SJSA1 (cell line): ENCODE measurements at regions not wholly inside any gene's neighbourhood (a gene's known extent, or its start where the extent isn't known, plus 50 kb on each side); places are given as distances from the start of the nearest gene placed in this dataset.

Source experiments
- DNase-seq, 2 experiments: peaks; one replicate each; pipeline ENCODE4 v3.0.0-alpha.2; 2015 to 2020; ENCODE audit warnings: low spot score in 2 of 2, low read depth in 1 of 2
- H3K27ac ChIP-seq: fragments of 250-450 bp; sonication (Bioruptor Pico); 2 replicates; pipeline ENCODE4 v1.5.1; 2020; ENCODE audit warnings: mild to moderate bottlenecking, moderate library complexity
- H3K27me3 ChIP-seq: fragments of 250-450 bp; sonication (Bioruptor Pico); replicated peaks from 2 replicates; pipeline ENCODE4 v1.5.1; 2020; ENCODE audit warnings: mild to moderate bottlenecking, moderate library complexity
- H3K36me3 ChIP-seq: fragments of 250-450 bp; sonication (Bioruptor Pico); 2 replicates; pipeline ENCODE4 v1.5.1; 2020; ENCODE audit warnings: mild to moderate bottlenecking
- H3K4me1 ChIP-seq: fragments of 250-450 bp; sonication (Bioruptor Pico); replicated peaks from 2 replicates; pipeline ENCODE4 v1.6.1; 2021; ENCODE audit warnings: mild to moderate bottlenecking
- H3K4me3 ChIP-seq: fragments of 250-450 bp; sonication (Bioruptor Pico); 2 replicates; pipeline ENCODE4 v1.5.1; 2020; ENCODE audit warnings: mild to moderate bottlenecking
- H3K9me3 ChIP-seq: fragments of 250-450 bp; sonication (Bioruptor Pico); replicated peaks from 2 replicates; pipeline ENCODE4 v1.5.1; 2020; ENCODE audit warnings: mild to moderate bottlenecking

DNA sequence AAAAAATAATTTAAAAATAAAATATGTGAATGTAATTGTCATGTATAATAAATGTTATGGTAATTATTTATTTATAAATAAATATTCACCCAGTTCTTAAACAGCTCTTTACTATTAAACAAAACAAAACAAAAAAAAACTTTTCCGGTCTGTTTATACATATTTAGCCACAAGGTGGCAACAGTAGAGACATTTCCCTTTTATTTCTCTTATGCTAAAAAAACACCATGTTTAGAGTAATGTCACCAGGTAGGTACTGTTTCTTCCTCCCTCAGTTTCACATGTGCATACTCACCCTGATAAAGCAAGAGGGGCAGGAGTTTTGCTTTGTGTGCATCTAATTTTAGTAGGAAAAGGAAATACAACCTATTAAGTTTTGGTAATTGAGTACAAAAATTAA, 610.4 kb upstream of the IMPG1 start:
- Histone ChIP-seq H3K36me3 (no peaks in the 10 kb centered on the region), H3K4me3 (no peak overlapping the region), H3K4me1 (no peaks in the 10 kb centered on the region), H3K27me3 (no peaks in the 10 kb centered on the region), H3K27ac (no peak overlapping the region), H3K9me3 (no peaks in the 10 kb centered on the region)
- peak in 1 of 2 experiments; percentile 4 for DNase-seq

DNA sequence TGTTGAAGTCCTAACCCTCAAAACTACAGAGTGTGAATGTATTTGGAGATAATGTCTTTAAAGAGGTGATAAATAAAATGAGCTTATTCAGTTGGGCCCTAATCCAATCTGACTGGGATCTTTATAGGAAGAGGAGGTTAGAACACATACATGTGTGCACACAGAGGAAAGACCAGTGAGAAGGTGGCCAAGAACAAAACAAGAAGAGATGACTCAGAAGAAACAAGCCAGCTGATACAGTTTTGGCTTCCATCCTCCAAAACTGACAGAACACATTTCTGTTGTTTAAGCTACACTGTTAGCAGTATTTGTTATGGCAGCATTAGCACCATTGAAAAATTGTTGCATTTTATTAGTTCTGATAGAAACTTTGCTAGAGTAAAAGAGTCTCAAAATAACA, 609.3 kb upstream of the IMPG1 start:
- Histone ChIP-seq H3K36me3 (no peaks in the 10 kb centered on the region), H3K4me1 (no peaks in the 10 kb centered on the region), H3K27ac (no peak overlapping the region), H3K27me3 (no peaks in the 10 kb centered on the region), H3K4me3 (no peak overlapping the region), H3K9me3 (no peaks in the 10 kb centered on the region)
- no peak for DNase-seq

DNA sequence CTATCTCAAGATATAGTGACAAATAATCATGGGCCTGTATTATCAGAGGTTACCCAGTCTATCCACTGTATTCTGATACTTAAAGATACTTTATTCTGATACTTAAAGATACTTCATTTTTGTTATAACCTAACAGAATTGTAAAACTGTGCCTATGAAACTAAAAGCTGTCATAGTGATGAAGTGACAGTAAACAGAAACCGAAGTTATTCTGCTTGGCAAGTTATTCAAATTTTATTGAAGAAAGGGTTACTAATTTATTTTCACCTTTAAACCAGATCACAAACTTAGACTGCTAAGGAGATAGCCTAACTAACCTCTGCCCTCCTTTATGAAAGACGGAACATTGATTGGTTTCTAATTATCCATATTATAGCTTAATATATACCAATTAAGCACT, 604.6 kb upstream of the IMPG1 start:
- no peak for DNase-seq

DNA sequence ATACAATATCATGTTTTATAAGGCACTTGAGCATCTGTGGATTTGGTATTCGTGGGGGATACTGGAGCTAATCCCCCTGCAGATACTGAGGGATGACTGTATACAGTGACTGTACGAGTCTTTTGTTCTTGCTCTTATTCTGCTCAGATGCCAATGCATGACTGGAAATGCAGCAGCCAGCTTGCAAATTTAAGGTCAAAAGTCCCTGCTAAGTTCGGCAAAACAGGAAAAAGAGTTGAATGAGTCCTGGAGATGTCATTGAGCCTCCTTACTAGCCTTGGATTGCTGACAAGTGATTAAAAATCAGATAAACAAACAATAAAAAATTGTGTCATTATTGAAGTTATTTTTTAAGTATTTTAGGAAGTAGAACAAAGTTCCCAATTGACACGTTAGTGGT, 599.3 kb upstream of the IMPG1 start:
- Histone ChIP-seq H3K4me3 (no peak overlapping the region), H3K27ac (no peak overlapping the region), H3K27me3 (no peaks in the 10 kb centered on the region), H3K9me3 (no peaks in the 10 kb centered on the region), H3K36me3 (no peaks in the 10 kb centered on the region), H3K4me1 (no peaks in the 10 kb centered on the region)
- DNase-seq: no peak

More for the DNA sequence above, 604.6 kb upstream of the IMPG1 start:
- no peaks in the 10 kb centered on the region for H3K4me1 ChIP-seq
- no peaks in the 10 kb centered on the region for H3K36me3 ChIP-seq
- no peak overlapping the region for H3K27ac ChIP-seq
- H3K27me3 ChIP-seq: no peaks in the 10 kb centered on the region
- no peaks in the 10 kb centered on the region for H3K9me3 ChIP-seq
- no peak overlapping the region for H3K4me3 ChIP-seq

DNA sequence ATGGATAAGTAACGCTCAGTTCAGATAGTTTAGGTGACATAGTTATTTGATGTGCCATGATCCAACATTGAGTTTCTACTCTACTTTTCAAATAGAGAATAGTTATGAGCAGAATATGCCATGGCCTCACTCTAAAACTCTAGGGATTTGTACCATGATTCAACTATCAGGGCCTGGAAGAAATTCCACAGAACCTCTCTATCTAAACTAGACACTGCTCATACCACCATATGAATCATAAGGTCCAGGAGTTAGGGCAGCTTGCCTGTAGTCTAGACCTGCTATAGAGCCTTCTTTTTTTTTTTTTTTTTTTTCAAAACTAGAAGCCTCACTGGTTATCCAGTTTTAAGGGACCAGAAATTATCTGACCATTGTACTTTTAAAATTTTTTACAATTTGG, 571.8 kb upstream of the IMPG1 start:
- H3K27me3 ChIP-seq: no peaks in the 10 kb centered on the region
- DNase-seq: no peak

DNA sequence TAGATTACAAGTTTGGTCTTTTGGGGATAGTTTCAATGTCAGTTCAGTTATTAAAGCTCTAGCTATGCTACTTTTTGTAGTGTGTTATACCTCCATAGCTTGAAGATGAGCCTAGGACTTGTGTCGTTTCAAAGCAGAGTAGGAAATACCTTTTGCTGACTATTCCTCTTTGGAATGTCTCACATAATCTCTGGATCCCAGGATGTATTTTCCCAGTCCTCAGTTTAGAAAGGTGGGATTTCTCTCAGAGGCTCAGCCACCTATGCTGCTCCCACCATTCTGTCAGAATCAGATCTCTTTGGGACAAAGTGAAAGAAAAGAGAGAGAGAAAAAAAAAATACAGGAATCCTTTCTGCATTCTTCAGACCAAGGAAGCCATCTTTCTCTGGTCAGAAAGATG, 567.5 kb upstream of the IMPG1 start:
- Histone ChIP-seq H3K27ac (no peak overlapping the region), H3K36me3 (no peaks in the 10 kb centered on the region), H3K4me1 (no peaks in the 10 kb centered on the region), H3K4me3 (no peak overlapping the region), H3K9me3 (no peaks in the 10 kb centered on the region), H3K27me3 (no peaks in the 10 kb centered on the region)
- no peak for DNase-seq

More for the DNA sequence above, 571.8 kb upstream of the IMPG1 start:
- Histone ChIP-seq H3K4me3 (no peak overlapping the region), H3K27ac (no peak overlapping the region), H3K4me1 (no peaks in the 10 kb centered on the region), H3K36me3 (no peaks in the 10 kb centered on the region), H3K9me3 (no peaks in the 10 kb centered on the region)

DNA sequence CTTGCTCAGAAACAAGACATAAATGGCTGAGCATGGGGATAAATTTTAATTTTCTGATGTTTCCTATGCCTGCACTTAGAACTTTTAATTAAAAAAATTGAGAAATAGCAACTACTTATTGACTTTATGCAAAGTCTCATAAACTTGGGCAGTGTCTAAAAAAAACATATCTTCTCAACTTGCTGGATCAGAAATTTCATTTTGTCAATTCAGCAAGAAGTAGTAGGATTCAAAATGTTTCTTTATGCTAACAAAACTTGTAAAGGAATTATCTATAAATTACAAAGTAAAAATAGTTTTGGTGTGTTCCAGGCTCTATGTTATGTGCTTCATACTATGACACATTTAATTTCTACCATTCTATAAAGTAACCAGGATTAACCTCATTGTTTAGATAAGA, 562.2 kb upstream of the IMPG1 start:
- Histone ChIP-seq H3K4me3 (no peak overlapping the region), H3K36me3 (no peaks in the 10 kb centered on the region), H3K27me3 (no peaks in the 10 kb centered on the region), H3K9me3 (no peaks in the 10 kb centered on the region), H3K4me1 (no peaks in the 10 kb centered on the region), H3K27ac (no peak overlapping the region)
- DNase-seq: no peak

DNA sequence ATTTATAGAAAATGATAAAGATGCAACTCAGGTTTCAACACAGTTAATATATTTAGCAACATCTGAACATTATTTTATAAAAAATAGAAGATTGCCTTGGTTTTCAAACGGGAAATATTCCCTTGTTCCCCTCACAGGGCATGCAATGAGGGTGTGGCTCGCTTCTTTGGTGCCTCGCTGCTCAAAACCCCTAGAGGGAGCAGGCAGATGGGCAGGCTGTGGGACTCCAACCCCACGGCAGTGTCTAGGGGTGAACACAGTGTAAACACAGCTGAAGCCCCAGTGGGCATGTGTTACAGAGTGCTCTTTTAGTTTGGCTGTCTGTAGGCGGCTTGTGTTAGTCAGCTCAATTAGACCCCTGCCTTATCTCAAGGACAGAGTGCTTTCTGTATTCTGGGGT, 560.8 kb upstream of the IMPG1 start:
- no peak for DNase-seq
- no peak overlapping the region for H3K4me3 ChIP-seq
- no peaks in the 10 kb centered on the region for H3K4me1 ChIP-seq
- H3K27ac ChIP-seq: no peak overlapping the region
- H3K9me3 ChIP-seq: no peaks in the 10 kb centered on the region
- H3K36me3 ChIP-seq: no peaks in the 10 kb centered on the region
- no peaks in the 10 kb centered on the region for H3K27me3 ChIP-seq

DNA sequence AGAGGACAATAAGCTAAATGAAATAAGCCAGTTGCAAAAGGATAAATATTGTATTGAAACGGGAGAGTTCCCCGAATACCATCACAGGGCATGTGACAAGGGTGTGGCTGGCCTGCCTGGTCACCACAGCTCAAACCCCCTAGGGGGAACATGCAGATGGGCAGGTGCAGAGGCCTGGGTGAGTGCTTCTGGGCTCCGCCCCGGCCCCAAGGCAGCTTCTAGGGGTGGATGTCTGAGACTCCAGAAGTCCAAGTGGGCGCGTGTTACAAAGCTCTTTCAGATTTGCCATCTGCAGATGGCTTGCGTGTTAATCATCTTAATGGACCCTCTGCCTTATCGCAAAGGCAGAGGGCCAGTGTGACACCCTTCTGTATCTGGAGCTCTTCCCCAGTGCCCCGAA, 559.2 kb upstream of the IMPG1 start:
- Histone ChIP-seq H3K4me3 (no peak overlapping the region), H3K4me1 (no peaks in the 10 kb centered on the region), H3K36me3 (no peaks in the 10 kb centered on the region), H3K27me3 (no peaks in the 10 kb centered on the region), H3K27ac (no peak overlapping the region), H3K9me3 (no peaks in the 10 kb centered on the region)
- no peak for DNase-seq

DNA sequence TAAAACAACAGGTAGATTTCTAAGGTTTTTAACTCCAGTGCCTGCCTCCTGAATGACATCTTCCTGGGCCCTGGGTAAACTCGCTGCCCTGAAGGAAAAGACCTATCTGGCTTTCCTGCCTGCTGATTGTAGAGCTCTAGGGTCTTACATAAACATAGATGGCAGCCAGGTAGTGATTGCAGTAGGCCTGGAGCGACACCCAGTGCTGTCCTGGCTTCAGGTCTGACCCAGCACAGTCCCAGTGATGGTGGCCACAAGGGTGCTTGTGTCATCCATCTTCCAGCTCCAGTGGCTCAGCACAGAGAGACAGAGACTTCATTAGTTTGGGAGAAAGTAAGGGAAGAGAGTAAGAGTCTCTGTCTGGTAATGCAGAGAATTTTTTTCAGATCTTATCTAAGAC, 542.9 kb upstream of the IMPG1 start:
- Histone ChIP-seq H3K4me3 (no peak overlapping the region), H3K9me3 (no peaks in the 10 kb centered on the region), H3K27ac (no peak overlapping the region), H3K4me1 (no peaks in the 10 kb centered on the region), H3K27me3 (no peaks in the 10 kb centered on the region), H3K36me3 (no peaks in the 10 kb centered on the region)
- no peak for DNase-seq

DNA sequence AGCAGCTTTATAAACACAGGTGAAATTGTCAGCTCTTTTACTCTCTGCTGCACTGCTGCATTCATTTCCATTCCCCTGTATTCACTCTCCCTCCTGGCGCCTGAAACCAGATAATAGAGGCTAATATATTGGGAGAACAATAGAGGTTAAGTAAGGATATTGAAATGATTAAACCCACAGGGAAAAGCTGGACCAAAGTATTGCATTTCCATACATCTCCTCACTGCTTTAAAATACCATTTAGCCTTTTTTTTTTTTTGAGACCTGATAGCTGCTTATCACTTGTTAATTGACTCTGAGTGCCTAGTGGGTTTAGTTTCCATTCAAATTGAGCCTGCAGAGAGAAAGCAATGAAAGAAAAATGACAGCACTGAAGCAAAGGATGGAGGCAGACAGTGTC, 540.5 kb upstream of the IMPG1 start:
- H3K9me3 ChIP-seq: no peaks in the 10 kb centered on the region

DNA sequence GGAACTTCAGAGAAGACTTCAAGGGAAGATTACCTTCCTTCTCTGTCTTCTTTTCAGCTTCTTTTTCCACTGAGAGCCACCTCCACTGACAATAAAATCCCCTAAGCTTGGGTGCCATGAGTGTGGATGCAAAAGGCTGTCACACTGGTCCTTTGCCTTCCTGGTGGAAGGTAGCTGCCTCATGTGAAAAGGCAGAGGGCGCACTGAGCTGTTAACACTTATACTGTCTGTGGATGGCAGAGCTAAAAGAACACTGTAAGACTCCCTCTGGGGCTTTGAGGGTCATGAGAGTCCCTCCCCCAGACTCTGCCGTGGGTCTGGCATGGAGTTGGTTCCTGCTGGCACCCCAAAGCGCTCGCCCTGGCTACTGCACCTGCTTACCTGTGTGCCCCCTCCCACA, 536.7 kb upstream of the IMPG1 start:
- Histone ChIP-seq H3K36me3 (no peaks in the 10 kb centered on the region), H3K4me1 (no peaks in the 10 kb centered on the region), H3K4me3 (no peak overlapping the region), H3K27me3 (no peaks in the 10 kb centered on the region), H3K9me3 (no peaks in the 10 kb centered on the region), H3K27ac (no peak overlapping the region)
- DNase-seq: no peak

More for the DNA sequence above, 540.5 kb upstream of the IMPG1 start:
- H3K4me3 ChIP-seq: no peak overlapping the region
- H3K27ac ChIP-seq: no peak overlapping the region
- no peaks in the 10 kb centered on the region for H3K36me3 ChIP-seq
- H3K4me1 ChIP-seq: no peaks in the 10 kb centered on the region
- no peak for DNase-seq
- no peaks in the 10 kb centered on the region for H3K27me3 ChIP-seq

DNA sequence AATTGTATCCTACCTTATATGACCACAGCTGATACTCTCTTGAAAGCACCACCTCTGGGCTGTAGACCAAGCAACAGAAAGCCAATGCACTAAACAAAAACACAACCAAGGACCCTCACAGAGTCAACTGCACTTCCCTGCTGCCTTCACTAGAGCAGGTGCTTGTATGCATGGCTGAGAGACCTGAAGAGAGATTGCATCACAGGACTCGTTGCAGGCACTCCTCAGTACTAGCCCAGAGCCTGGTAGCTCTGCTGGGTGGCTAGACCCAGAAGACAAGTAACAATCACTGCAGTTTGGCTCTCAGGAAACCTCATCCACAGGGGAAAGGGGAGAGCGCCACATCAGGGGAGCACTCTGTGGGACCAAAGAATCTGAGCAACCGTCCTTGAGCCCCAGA, 521.6 kb upstream of the IMPG1 start:
- Histone ChIP-seq H3K9me3 (no peaks in the 10 kb centered on the region), H3K4me1 (no peaks in the 10 kb centered on the region), H3K4me3 (no peak overlapping the region), H3K27ac (no peak overlapping the region), H3K36me3 (no peaks in the 10 kb centered on the region), H3K27me3 (no peaks in the 10 kb centered on the region)
- DNase-seq: no peak

DNA sequence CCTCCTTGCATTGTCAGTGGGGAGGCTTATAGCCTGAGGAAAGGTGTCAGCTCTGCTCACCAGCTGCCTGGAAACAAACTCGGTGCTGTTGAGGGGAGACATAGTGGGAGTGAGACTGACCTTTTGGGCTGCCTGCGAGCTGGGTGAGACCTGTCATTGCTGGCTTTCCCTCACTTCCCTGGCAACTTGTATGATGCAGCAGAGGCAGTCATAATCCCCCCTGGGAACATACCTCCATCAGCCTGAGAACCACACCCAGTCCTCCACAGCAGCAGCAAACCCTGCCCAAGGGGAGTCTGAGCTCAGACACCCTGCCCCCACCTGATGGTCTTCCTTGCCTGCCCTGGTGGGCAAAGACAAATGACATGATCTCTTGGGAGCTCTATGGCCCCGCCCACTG, 521.2 kb upstream of the IMPG1 start:
- no peak overlapping the region for H3K27ac ChIP-seq
- no peaks in the 10 kb centered on the region for H3K27me3 ChIP-seq
- no peak for DNase-seq
- no peaks in the 10 kb centered on the region for H3K36me3 ChIP-seq
- H3K9me3 ChIP-seq: no peaks in the 10 kb centered on the region
- H3K4me1 ChIP-seq: no peaks in the 10 kb centered on the region
- H3K4me3 ChIP-seq: no peak overlapping the region

DNA sequence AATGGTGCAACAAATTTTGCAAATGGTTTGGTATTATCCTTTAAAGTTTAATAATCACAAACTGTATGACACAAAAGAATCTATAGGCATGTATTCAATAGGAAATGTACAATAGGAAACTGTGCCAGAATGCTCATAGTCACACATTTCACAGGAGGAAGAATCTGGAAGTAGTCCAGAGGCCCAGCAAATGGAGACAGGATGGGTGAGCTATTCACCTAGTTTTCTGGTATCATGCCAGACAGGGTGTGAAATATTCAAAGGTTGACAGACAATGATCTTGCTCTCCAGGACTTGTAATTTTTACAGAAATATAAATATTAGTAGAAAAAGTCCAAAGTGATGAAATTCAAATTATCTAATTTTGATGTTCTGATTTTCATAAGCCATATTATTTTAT, 520.1 kb upstream of the IMPG1 start:
- Histone ChIP-seq H3K36me3 (no peaks in the 10 kb centered on the region), H3K4me1 (no peaks in the 10 kb centered on the region), H3K4me3 (no peak overlapping the region), H3K27me3 (no peaks in the 10 kb centered on the region), H3K9me3 (no peaks in the 10 kb centered on the region), H3K27ac (no peak overlapping the region)
- DNase-seq: no peak
